Inflammatory macrophage treated with lipopolysaccharide for 4 hours (primary cell): ENCODE measurements at regions not wholly inside any gene's neighbourhood (a gene's known extent, or its start where the extent isn't known, plus 50 kb on each side); places are given as distances from the start of the nearest gene placed in this dataset.

ENCODE experiments used
- DNase-seq: peaks from one replicate; pipeline ENCODE4 v3.0.0-alpha.2; 2020

DNA sequence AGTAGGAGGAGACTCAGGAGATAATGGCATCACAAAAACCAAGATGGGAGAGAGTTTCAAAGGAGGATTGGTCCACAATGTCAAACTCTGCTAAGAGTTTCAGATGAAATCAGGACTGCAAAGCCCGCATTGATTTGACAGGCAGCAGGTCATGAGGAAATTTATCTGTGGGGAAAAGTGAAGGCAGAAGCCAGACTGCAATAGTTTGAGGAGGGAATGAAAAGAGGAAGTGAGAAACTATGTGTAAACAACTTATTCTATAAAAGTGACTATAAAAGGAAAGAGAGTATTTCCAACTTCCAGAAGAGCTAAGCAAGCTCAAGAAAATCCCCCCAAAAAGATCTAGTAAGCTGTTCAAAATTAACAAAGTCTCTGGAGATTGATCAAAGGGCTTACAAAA is 66.3 kb upstream of the DGKK start:
- peak; percentile 5 for DNase-seq
